ENCODE measurements at regions not wholly inside any gene's neighbourhood (a gene's known extent, or its start where the extent isn't known, plus 50 kb on each side); places are given as distances from the start of the nearest gene placed in this dataset.

DNA sequence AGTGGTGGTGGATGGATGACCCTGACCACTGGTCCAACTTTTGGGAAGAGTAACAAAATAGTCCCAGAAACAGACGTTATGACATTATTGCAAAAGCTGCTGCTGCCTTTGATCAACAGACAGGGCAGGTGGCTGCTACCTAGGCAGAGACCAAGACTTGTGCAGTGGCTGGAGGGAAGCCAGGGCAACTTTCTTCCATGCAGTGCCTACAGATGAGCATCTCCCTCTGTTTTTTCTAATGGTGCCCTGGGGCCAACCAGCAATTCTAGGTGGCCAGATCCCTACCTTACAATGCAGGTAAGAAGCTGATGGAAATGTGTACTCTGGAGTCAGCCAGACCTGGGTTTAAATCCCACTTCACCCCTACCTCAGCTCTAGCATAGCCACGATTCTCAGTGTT, 283.1 kb upstream of the POU3F1 start:
- TF ChIP-seq JUND (IDR thresholded peaks at IDR 0.05) (no peak), POLR2A (IDR thresholded peaks at IDR 0.05; ENCODE audit: borderline replicate concordance, extremely low read depth, insufficient read depth, insufficient read length) (no peak), YY1 (IDR thresholded peaks at IDR 0.05; ENCODE audit: extremely low read depth, insufficient replicate concordance, low read depth, low read length) (no peak), EZH2 (IDR thresholded peaks at IDR 0.05) (no peak), SIN3A (IDR thresholded peaks at IDR 0.05; ENCODE audit: low read depth) (no peak), EZH2phosphoT487 (IDR thresholded peaks at IDR 0.05; ENCODE audit: borderline replicate concordance) (no peak)
- TF ChIP-seq, protein P1, sequence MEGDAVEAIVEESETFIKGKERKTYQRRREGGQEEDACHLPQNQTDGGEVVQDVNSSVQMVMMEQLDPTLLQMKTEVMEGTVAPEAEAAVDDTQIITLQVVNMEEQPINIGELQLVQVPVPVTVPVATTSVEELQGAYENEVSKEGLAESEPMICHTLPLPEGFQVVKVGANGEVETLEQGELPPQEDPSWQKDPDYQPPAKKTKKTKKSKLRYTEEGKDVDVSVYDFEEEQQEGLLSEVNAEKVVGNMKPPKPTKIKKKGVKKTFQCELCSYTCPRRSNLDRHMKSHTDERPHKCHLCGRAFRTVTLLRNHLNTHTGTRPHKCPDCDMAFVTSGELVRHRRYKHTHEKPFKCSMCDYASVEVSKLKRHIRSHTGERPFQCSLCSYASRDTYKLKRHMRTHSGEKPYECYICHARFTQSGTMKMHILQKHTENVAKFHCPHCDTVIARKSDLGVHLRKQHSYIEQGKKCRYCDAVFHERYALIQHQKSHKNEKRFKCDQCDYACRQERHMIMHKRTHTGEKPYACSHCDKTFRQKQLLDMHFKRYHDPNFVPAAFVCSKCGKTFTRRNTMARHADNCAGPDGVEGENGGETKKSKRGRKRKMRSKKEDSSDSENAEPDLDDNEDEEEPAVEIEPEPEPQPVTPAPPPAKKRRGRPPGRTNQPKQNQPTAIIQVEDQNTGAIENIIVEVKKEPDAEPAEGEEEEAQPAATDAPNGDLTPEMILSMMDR (IDR thresholded peaks at IDR 0.05 in 2 of 3, conservative IDR thresholded peaks at IDR 0.05 in 1 of 3; ENCODE audit: borderline replicate concordance in 1 of 3, insufficient read depth in 1 of 3, low read depth in 2 of 3, low read length in 2 of 3), result no peak
- TF ChIP-seq, protein P2, sequence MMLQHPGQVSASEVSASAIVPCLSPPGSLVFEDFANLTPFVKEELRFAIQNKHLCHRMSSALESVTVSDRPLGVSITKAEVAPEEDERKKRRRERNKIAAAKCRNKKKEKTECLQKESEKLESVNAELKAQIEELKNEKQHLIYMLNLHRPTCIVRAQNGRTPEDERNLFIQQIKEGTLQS (IDR thresholded peaks at IDR 0.05), result no peak
- TF ChIP-seq, protein P3, sequence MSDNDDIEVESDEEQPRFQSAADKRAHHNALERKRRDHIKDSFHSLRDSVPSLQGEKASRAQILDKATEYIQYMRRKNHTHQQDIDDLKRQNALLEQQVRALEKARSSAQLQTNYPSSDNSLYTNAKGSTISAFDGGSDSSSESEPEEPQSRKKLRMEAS (IDR thresholded peaks at IDR 0.05), result no peak
- TF ChIP-seq, protein P4, sequence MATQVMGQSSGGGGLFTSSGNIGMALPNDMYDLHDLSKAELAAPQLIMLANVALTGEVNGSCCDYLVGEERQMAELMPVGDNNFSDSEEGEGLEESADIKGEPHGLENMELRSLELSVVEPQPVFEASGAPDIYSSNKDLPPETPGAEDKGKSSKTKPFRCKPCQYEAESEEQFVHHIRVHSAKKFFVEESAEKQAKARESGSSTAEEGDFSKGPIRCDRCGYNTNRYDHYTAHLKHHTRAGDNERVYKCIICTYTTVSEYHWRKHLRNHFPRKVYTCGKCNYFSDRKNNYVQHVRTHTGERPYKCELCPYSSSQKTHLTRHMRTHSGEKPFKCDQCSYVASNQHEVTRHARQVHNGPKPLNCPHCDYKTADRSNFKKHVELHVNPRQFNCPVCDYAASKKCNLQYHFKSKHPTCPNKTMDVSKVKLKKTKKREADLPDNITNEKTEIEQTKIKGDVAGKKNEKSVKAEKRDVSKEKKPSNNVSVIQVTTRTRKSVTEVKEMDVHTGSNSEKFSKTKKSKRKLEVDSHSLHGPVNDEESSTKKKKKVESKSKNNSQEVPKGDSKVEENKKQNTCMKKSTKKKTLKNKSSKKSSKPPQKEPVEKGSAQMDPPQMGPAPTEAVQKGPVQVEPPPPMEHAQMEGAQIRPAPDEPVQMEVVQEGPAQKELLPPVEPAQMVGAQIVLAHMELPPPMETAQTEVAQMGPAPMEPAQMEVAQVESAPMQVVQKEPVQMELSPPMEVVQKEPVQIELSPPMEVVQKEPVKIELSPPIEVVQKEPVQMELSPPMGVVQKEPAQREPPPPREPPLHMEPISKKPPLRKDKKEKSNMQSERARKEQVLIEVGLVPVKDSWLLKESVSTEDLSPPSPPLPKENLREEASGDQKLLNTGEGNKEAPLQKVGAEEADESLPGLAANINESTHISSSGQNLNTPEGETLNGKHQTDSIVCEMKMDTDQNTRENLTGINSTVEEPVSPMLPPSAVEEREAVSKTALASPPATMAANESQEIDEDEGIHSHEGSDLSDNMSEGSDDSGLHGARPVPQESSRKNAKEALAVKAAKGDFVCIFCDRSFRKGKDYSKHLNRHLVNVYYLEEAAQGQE (IDR thresholded peaks at IDR 0.05; ENCODE audit: low read depth), result no peak
